Activated CD8-positive, alpha-beta T cell treated with anti-CD3 and anti-CD28 coated beads, Interleukin-2, amount 10 ng/mL, durations not matched to agents 7 days and 5 days (primary cell): ENCODE measurements at regions not wholly inside any gene's neighbourhood (a gene's known extent, or its start where the extent isn't known, plus 50 kb on each side); places are given as distances from the start of the nearest gene placed in this dataset.

Experiments used
- ATAC-seq: fragments of 150-1000 bp; cut with Tn5 transposase; one replicate; pipeline ENCODE4 v1.10.0; 2021; ENCODE audit warnings: moderate library complexity
- CTCF ChIA-PET: fragments of 350-600 bp; sonication (Branson Sonifier 250); formaldehyde crosslinking; loops from one replicate; lab custom pipeline; 2021; ENCODE audit warnings: antibody characterized with exemption; lab: Charles Lee
- POLR2A ChIA-PET: fragments of 350-600 bp; sonication (Branson Sonifier 250); formaldehyde crosslinking; loops from one replicate; lab custom pipeline; 2021; ENCODE audit warnings: antibody characterized with exemption; lab: Charles Lee
- DNase-seq: peaks from one replicate; pipeline ENCODE4 v3.0.0-alpha.2; 2020
- H3K27ac Mint-ChIP-seq: one replicate; pipeline ENCODE4 v1.8.0; 2021; ENCODE audit warnings: mild to moderate bottlenecking, mixed read lengths
- H3K27me3 Mint-ChIP-seq: one replicate; pipeline ENCODE4 v1.8.0; 2021; ENCODE audit warnings: low read depth, mixed read lengths
- H3K36me3 Mint-ChIP-seq: one replicate; pipeline ENCODE4 v1.8.0; 2021; ENCODE audit warnings: low read depth, mixed read lengths
- H3K4me1 Mint-ChIP-seq: one replicate; pipeline ENCODE4 v1.8.0; 2021; ENCODE audit warnings: low read depth, mixed read lengths
- H3K4me3 Mint-ChIP-seq: one replicate; pipeline ENCODE4 v1.8.0; 2021; ENCODE audit warnings: mild to moderate bottlenecking, mixed read lengths
- H3K9me3 Mint-ChIP-seq: one replicate; pipeline ENCODE4 v1.8.0; 2022; ENCODE audit warnings: mixed read lengths; ENCODE audit not compliant: insufficient read depth

- H3K4me3 Mint-ChIP-seq = no peak overlapping the region
- H3K4me1 Mint-ChIP-seq = no peaks in the 10 kb centered on the region
- DNase-seq = no peak
- CTCF ChIA-PET = no interaction called here
- no peak overlapping the region for H3K27ac Mint-ChIP-seq
- POLR2A ChIA-PET = no interaction called here
- no peaks in the 10 kb centered on the region for H3K36me3 Mint-ChIP-seq
- no peak for ATAC-seq
- H3K9me3 Mint-ChIP-seq = no peaks in the 10 kb centered on the region
- peaks cover 12% of the 10 kb centered on the region for H3K27me3 Mint-ChIP-seq
These were observed 96.0 kb upstream of the TLE3 start for GRCh38 chr15:70193734-70194133.

GRCh38 chr15:70192490-70192889, 94.8 kb upstream of the TLE3 start:
- DNase-seq = no peak
- Mint-ChIP-seq H3K4me1 (no peaks in the 10 kb centered on the region), H3K36me3 (no peaks in the 10 kb centered on the region), H3K9me3 (no peaks in the 10 kb centered on the region), H3K27ac (no peak overlapping the region), H3K27me3 (peaks cover 12% of the 10 kb centered on the region), H3K4me3 (no peak overlapping the region)
- no peak for ATAC-seq
- ChIA-PET CTCF (no interaction called here), POLR2A (no interaction called here)

- POLR2A ChIA-PET = no interaction called here
- Mint-ChIP-seq H3K4me1 (no peaks in the 10 kb centered on the region), H3K9me3 (no peaks in the 10 kb centered on the region), H3K27me3 (peaks cover 12% of the 10 kb centered on the region), H3K27ac (no peak overlapping the region), H3K4me3 (no peak overlapping the region), H3K36me3 (no peaks in the 10 kb centered on the region)
- ATAC-seq = no peak
- DNase-seq = no peak
- CTCF ChIA-PET = no interaction called here
These were observed 94.3 kb upstream of the TLE3 start for GRCh38 chr15:70192041-70192440.

GRCh38 chr15:70190965-70191364, 93.2 kb upstream of the TLE3 start:
- CTCF ChIA-PET = no interaction called here
- Mint-ChIP-seq H3K36me3 (no peaks in the 10 kb centered on the region), H3K27me3 (peaks cover 12% of the 10 kb centered on the region), H3K4me1 (no peaks in the 10 kb centered on the region), H3K9me3 (no peaks in the 10 kb centered on the region), H3K4me3 (no peak overlapping the region), H3K27ac (no peak overlapping the region)
- ATAC-seq (no peak), DNase-seq (no peak)
- POLR2A ChIA-PET = no interaction called here

GRCh38 chr15:70189826-70190695, 92.3 kb upstream of the TLE3 start:
- DNase-seq (no peak), ATAC-seq (no peak)
- H3K9me3 Mint-ChIP-seq = no peaks in the 10 kb centered on the region
- ChIA-PET CTCF (no interaction called here), POLR2A (no interaction called here)
- no peak overlapping the region for H3K4me3 Mint-ChIP-seq
- peaks cover 12% of the 10 kb centered on the region for H3K27me3 Mint-ChIP-seq
- H3K4me1 Mint-ChIP-seq = no peaks in the 10 kb centered on the region
- no peak overlapping the region for H3K27ac Mint-ChIP-seq
- H3K36me3 Mint-ChIP-seq = no peaks in the 10 kb centered on the region

- ChIA-PET POLR2A (no interaction called here), CTCF (no interaction called here)
- Mint-ChIP-seq H3K4me1 (peaks cover under 1% of the 10 kb centered on the region), H3K4me3 (no peak overlapping the region), H3K9me3 (no peaks in the 10 kb centered on the region), H3K27me3 (peaks cover 8% of the 10 kb centered on the region), H3K36me3 (no peaks in the 10 kb centered on the region), H3K27ac (no peak overlapping the region)
- ATAC-seq (no peak), DNase-seq (no peak)
These were observed 90.6 kb upstream of the TLE3 start for GRCh38 chr15:70188286-70188685.

- no peaks in the 10 kb centered on the region for H3K9me3 Mint-ChIP-seq
These were observed 89.6 kb upstream of the TLE3 start for GRCh38 chr15:70187331-70187730.

GRCh38 chr15:70186152-70186551, 88.4 kb upstream of the TLE3 start:
- no peaks in the 10 kb centered on the region for H3K9me3 Mint-ChIP-seq
- ChIA-PET CTCF (no interaction called here), POLR2A (no interaction called here)
- H3K4me1 Mint-ChIP-seq = peaks cover 4% of the 10 kb centered on the region
- no peak overlapping the region for H3K4me3 Mint-ChIP-seq
- DNase-seq (no peak), ATAC-seq (no peak)
- no peak overlapping the region for H3K27ac Mint-ChIP-seq
- H3K36me3 Mint-ChIP-seq = no peaks in the 10 kb centered on the region
- peaks cover 6% of the 10 kb centered on the region for H3K27me3 Mint-ChIP-seq

More at GRCh38 chr15:70187331-70187730, 89.6 kb upstream of the TLE3 start:
- CTCF ChIA-PET = no interaction called here
- DNase-seq (no peak), ATAC-seq (no peak)
- Mint-ChIP-seq H3K4me1 (peaks cover 4% of the 10 kb centered on the region), H3K27ac (no peak overlapping the region), H3K4me3 (no peak overlapping the region), H3K27me3 (peaks cover 3% of the 10 kb centered on the region), H3K36me3 (no peaks in the 10 kb centered on the region)
- POLR2A ChIA-PET = no interaction called here

- H3K36me3 Mint-ChIP-seq = no peaks in the 10 kb centered on the region
- peaks cover 9% of the 10 kb centered on the region for H3K27me3 Mint-ChIP-seq
- no peaks in the 10 kb centered on the region for H3K9me3 Mint-ChIP-seq
- H3K4me1 Mint-ChIP-seq = peaks cover 4% of the 10 kb centered on the region
- H3K4me3 Mint-ChIP-seq = no peak overlapping the region
- no peak overlapping the region for H3K27ac Mint-ChIP-seq
- DNase-seq (no peak), ATAC-seq (no peak)
- CTCF ChIA-PET = no interaction called here
- POLR2A ChIA-PET = no interaction called here
These were observed 87.6 kb upstream of the TLE3 start for GRCh38 chr15:70185251-70185711.

- Mint-ChIP-seq H3K4me3 (no peak overlapping the region), H3K27me3 (peaks cover 21% of the 10 kb centered on the region), H3K4me1 (peaks cover 4% of the 10 kb centered on the region), H3K27ac (no peak overlapping the region), H3K36me3 (no peaks in the 10 kb centered on the region), H3K9me3 (no peaks in the 10 kb centered on the region)
- CTCF ChIA-PET = no interaction called here
- no peak for ATAC-seq
- DNase-seq = no peak
- POLR2A ChIA-PET = no interaction called here
These were observed 85.4 kb upstream of the TLE3 start for GRCh38 chr15:70182858-70183695.

GRCh38 chr15:70181626-70182255, 84.0 kb upstream of the TLE3 start:
- H3K27me3 Mint-ChIP-seq = peaks cover 21% of the 10 kb centered on the region
- H3K36me3 Mint-ChIP-seq = no peaks in the 10 kb centered on the region
- ATAC-seq = no peak
- H3K4me1 Mint-ChIP-seq = peaks cover 4% of the 10 kb centered on the region
- DNase-seq = no peak
- CTCF ChIA-PET = no interaction called here
- H3K9me3 Mint-ChIP-seq = no peaks in the 10 kb centered on the region
- POLR2A ChIA-PET = no interaction called here
- no peak overlapping the region for H3K27ac Mint-ChIP-seq
- no peak overlapping the region for H3K4me3 Mint-ChIP-seq
